ENCODE measurements at regions not wholly inside any gene's neighbourhood (a gene's known extent, or its start where the extent isn't known, plus 50 kb on each side); places are given as distances from the start of the nearest gene placed in this dataset.

DNA sequence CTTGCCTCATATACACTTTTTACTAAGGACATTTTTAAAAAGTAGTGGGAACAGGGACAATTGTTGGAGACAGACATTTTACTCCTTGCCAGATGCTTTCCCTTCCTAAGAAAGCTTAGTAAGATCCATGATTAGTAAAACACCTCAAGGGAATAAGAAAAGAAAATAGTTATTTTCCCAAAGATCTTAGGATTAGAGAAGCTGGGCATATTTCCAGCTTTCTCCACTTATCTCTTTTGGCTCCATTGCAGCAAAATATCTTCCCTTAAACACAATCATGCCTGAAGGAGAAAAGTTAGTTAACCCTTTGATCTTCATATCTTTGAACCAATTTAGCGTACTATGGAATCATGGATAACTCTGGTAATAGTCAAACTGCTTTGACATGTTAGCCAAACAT lies 257.9 kb downstream of the PCDH18 start:
- no peaks in the 10 kb centered on the region for H3K9me3 ChIP-seq
- no peak for DNase-seq
- no peaks in the 10 kb centered on the region for H3K27me3 ChIP-seq
- TF ChIP-seq, protein P1, sequence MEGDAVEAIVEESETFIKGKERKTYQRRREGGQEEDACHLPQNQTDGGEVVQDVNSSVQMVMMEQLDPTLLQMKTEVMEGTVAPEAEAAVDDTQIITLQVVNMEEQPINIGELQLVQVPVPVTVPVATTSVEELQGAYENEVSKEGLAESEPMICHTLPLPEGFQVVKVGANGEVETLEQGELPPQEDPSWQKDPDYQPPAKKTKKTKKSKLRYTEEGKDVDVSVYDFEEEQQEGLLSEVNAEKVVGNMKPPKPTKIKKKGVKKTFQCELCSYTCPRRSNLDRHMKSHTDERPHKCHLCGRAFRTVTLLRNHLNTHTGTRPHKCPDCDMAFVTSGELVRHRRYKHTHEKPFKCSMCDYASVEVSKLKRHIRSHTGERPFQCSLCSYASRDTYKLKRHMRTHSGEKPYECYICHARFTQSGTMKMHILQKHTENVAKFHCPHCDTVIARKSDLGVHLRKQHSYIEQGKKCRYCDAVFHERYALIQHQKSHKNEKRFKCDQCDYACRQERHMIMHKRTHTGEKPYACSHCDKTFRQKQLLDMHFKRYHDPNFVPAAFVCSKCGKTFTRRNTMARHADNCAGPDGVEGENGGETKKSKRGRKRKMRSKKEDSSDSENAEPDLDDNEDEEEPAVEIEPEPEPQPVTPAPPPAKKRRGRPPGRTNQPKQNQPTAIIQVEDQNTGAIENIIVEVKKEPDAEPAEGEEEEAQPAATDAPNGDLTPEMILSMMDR (IDR thresholded peaks at IDR 0.05) = no peak
- no peak overlapping the region for H3K4me3 ChIP-seq
- H3K27ac ChIP-seq = no peak overlapping the region
- intact Hi-C loops (cut with DNase I) = no loop called here
- no peak for ATAC-seq
- no peaks in the 10 kb centered on the region for H3K36me3 ChIP-seq
- no peaks in the 10 kb centered on the region for H3K4me1 ChIP-seq

DNA sequence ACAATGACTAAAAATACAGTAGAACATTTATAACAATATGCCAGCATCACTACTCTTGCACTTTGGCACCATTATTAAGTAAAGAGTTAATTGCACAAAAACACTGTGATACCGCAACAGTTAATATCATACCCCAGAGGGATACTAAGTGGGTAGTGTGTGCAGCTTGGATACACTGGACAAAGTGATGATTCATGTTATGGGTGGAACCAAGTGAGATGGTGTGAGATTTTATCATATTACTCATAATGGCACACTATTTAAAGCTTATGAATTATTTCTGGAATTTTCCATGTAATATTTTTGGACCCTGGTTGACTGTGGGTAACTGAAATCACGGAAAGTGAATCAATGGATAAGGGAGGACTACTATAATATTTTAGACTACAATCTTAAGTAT lies 265.3 kb downstream of the PCDH18 start:
- H3K4me1 ChIP-seq = no peaks in the 10 kb centered on the region
- no peak overlapping the region for H3K4me3 ChIP-seq
- no peaks in the 10 kb centered on the region for H3K9me3 ChIP-seq
- no peaks in the 10 kb centered on the region for H3K36me3 ChIP-seq
- no peak for DNase-seq
- TF ChIP-seq, protein P1 (IDR thresholded peaks at IDR 0.05) = no peak
- intact Hi-C loops (cut with DNase I) = no loop called here
- H3K27ac ChIP-seq = no peak overlapping the region
- no peaks in the 10 kb centered on the region for H3K27me3 ChIP-seq
- ATAC-seq = no peak

GRCh38 chr4:137266511-137266910 lies 265.8 kb downstream of the PCDH18 start:
- intact Hi-C loops (cut with DNase I) = no loop called here
- Histone ChIP-seq H3K4me1 (no peaks in the 10 kb centered on the region), H3K27ac (no peak overlapping the region), H3K4me3 (no peak overlapping the region), H3K9me3 (no peaks in the 10 kb centered on the region), H3K36me3 (no peaks in the 10 kb centered on the region), H3K27me3 (no peaks in the 10 kb centered on the region)
- TF ChIP-seq, protein P1 (IDR thresholded peaks at IDR 0.05) = no peak
- no peak for ATAC-seq
- DNase-seq = no peak

GRCh38 chr4:137263206-137263605 lies 269.1 kb downstream of the PCDH18 start:
- Histone ChIP-seq H3K36me3 (no peaks in the 10 kb centered on the region), H3K4me3 (no peak overlapping the region), H3K27me3 (no peaks in the 10 kb centered on the region), H3K9me3 (no peaks in the 10 kb centered on the region), H3K27ac (no peak overlapping the region), H3K4me1 (no peaks in the 10 kb centered on the region)
- DNase-seq (no peak), ATAC-seq (no peak)
- intact Hi-C loops (cut with DNase I) = no loop called here
- TF ChIP-seq, protein P1 (IDR thresholded peaks at IDR 0.05) = no peak

DNA sequence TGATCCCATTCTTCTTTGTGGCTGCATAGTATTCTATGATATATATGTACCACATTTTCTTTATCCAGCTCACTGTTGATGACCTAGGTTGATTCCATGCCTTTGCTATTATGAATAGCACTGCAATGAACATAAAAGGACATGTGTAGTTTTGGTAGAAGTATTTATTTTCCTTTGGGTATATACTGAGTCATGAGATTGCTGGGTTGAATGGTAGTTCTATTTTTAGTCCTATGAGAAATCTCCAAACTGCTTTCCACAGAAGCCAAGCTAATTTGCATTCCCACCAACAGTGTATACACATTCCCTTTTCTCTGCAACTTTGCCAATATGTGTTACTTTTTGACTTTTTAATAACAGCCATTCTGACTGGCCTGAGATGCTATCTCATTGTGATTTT lies 278.3 kb downstream of the PCDH18 start:
- TF ChIP-seq, protein P1 (IDR thresholded peaks at IDR 0.05) = no peak
- no peaks in the 10 kb centered on the region for H3K9me3 ChIP-seq
- no peaks in the 10 kb centered on the region for H3K36me3 ChIP-seq
- H3K27me3 ChIP-seq = no peaks in the 10 kb centered on the region
- H3K4me3 ChIP-seq = no peak overlapping the region
- no peak overlapping the region for H3K27ac ChIP-seq
- intact Hi-C loops (cut with DNase I) = no loop called here
- ATAC-seq = no peak
- H3K4me1 ChIP-seq = no peaks in the 10 kb centered on the region
- no peak for DNase-seq

GRCh38 chr4:137249112-137249511 lies 283.2 kb downstream of the PCDH18 start:
- DNase-seq = no peak
- H3K27ac ChIP-seq = no peak overlapping the region
- TF ChIP-seq, protein P1 (IDR thresholded peaks at IDR 0.05) = no peak
- no peaks in the 10 kb centered on the region for H3K4me1 ChIP-seq
- no peaks in the 10 kb centered on the region for H3K36me3 ChIP-seq
- H3K9me3 ChIP-seq = no peaks in the 10 kb centered on the region
- intact Hi-C loops (cut with DNase I) = no loop called here
- no peak overlapping the region for H3K4me3 ChIP-seq
- H3K27me3 ChIP-seq = no peaks in the 10 kb centered on the region
- no peak for ATAC-seq

Data from upper lobe of right lung (tissue), 1 donor.